Middle frontal gyrus (tissue), 1 donor: ENCODE measurements at regions not wholly inside any gene's neighbourhood (a gene's known extent, or its start where the extent isn't known, plus 50 kb on each side); places are given as distances from the start of the nearest gene placed in this dataset.
"Not testable (repeated sequence)": the region's sequence is repeated elsewhere in the genome, so short reads cannot be mapped to it uniquely, and the experiment has no call there.

ENCODE experiments used
- DNase-seq: peaks from one replicate; pipeline ENCODE4 v3.0.0-alpha.2; 2015; ENCODE audit warnings: low spot score; ENCODE audit errors: extremely low spot score

DNA sequence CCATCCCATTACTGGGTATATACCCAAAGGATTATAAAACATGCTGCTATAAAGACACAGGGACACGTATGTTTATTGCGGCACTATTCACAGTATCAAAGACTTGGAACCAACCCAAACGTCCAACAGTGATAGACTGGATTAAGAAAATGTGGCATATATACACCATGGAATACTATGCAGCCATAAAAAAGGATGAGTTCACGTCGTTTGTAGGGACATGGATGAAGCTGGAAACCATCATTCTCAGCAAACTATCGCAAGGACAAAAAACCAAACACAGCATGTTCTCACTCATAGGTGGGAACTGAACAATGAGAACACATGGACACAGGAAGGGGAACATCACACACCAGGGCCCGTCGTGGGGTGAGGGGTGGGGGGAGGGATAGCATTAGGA, 106.1 kb downstream of the CHD1L start:
- DNase-seq, result not testable (repeated sequence)

DNA sequence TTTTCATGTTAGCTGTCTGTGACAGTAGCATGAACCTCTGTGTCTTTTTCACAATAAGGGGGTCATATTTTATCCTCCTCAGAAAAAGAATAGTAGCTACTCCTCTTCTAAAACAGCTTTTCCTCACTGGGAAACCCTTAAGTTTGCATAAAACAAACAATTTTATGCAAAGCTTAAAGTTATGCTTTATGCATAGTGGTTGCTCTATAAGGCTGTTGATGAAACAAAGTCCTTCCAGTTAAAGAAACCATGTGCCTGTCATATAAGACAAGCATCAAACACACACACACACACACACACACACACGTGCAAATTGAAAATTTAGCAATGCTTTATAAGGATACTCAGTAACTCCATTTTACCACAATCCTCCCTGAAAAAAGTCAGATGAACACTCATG, 107.0 kb downstream of the CHD1L start:
- no peak for DNase-seq

DNA sequence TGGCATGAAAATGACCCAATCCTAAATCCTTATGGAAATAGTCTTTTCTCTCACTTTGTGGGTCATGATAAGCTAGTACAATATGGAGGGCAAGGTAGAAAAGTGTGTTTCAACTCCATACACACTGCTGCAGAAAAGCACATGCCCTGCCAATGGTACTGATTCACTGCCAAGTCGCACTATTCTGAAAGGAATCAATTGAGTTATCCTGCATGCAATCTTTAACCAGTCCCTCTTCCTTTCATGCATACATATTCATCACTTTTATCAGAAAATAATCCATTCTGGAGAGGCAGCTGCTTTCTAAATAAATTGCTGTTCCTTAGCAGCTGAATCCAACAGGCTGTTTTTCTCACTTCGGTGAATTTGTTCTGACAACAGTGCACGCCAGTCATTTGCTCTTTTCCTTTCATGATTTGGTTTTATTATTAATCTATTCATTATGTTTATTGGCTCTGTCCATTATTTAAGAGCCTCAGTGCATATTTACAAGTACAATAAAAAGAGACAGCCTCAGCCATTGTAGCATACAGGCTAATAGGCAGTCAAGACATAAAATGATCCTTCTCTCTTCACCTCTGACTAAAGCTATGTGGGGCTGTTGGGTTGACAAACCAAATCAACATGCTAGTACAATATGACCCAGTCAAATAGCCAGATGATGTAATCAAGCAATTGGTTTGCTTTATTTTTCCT, 108.8 kb downstream of the CHD1L start:
- DNase-seq, result no peak

DNA sequence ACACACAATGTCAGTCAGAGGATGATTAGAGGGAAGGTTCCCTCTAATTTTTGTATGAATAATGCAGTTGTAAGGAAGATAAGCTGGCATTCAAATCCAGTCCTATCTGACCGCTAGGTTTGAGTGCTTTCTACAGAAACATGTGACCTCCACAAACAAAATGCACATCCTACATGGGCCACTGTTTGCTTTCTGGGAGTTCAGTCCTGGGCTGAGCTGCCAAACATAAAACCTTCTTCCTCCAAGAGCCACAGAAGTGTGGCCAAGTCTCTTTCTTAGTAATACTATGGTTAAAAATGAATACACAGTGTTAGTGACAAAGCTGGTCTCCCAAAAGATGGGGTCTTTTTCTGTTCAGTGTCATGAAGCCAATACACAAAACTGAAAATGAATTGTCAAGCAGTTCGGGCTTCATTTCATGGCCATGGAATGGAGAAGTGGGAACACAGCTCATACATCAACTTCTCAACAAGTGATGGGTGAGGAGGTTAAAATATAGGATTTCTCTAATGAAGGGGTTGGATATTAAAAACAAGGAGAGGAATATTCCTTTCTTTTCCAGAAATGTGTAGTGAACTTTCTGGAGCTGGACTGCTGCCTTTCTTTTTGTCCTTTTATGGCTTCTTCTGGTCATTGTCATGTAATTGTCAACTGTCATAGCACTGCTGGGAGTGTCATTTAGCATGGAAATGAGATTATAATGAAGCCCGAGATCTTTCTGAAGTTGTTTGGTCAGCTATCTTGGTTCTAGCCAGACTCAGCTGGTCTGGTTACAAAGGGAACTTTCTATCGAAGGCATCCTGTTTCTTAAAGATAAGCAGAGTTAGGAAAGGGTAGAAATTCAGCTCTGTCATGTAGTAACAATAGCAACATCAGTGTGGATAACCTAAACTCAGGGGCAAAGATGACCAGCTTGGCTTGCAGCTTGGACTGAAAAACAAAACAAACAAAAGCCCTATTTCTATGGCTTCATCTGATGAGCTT, 135.1 kb downstream of the CHD1L start:
- no peak for DNase-seq

DNA sequence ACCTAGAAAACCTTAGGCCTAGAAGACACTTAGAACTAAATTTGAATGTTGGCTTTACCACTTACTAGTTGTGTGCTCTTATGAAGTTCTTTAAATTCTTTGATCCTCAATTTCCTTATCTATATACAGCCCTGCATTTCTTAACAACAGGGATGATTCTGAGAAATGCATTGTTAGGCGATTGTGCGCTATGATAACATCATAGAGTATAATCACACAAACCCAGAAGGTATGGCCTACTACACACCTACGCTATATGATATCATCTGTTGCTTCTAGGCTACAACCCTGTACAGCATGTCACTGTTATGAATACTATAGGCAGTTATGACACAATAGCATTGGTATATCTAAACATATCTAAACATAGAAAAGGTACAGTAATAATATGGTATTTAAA, 137.4 kb downstream of the CHD1L start:
- DNase-seq, result no peak

DNA sequence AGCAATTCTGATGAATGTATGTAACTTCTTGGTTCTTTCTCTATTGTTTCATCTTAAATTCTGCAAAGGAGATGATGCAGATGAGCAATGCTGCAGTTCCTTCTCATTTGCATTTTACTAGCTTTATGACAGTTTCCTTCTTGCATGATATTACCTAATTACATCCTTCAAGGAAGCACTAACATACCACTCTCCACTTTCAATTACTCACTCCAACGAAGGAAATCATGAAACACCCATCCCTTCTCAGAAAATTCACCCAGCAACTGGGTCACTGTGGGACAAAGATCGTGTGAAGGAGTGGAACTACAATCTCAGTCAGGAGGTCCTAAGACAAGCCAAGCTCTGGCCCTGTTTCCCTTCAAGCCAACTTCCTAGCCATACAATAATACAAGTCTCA, 142.3 kb downstream of the CHD1L start:
- DNase-seq, result no peak

- DNase-seq, result no peak
Observed at GRCh38 chr1:147388969-147389368, 146.5 kb downstream of the CHD1L start.

GRCh38 chr1:147389532-147390184, 147.2 kb downstream of the CHD1L start:
- peak; percentile 13 for DNase-seq

DNA sequence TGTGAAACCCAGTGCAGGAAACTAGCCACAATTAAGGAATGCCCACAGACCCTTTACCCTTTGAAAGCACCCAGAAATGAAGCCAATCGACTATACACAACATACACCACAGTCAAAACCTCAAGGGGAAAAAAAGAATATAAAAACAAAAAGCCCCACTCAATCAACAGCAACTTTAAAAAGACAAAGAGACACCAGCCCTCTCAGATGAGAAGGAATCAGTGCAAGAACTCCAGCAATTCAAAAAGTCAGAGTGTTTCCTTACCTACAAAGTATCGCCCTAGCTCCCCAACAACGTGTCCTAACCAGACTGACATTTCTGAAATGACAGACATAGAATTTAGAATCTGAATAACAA, 147.7 kb downstream of the CHD1L start:
- no peak for DNase-seq

- no peak for DNase-seq
Observed at GRCh38 chr1:147391114-147391513, 148.6 kb downstream of the CHD1L start.

GRCh38 chr1:147402326-147403045, 138.8 kb upstream of the BCL9 start:
- not testable (repeated sequence) for DNase-seq

DNA sequence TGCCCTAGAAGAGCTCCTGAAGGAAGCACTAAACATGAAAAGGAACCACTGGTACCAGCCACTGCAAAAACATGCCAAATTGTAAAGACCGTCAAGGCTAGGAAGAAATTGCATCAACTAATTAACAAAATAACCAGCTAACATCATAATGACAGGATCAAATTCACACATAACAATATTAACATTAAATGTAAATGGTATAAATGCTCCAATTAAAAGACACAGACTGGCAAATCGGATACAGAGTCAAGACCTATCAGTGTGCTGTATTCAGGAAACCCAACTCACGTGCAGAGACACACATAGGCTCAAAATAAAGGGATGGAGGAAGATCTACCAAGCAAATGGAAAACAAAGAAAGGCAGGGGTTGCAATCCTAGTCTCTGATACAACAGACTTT, 137.0 kb upstream of the BCL9 start:
- not testable (repeated sequence) for DNase-seq

DNA sequence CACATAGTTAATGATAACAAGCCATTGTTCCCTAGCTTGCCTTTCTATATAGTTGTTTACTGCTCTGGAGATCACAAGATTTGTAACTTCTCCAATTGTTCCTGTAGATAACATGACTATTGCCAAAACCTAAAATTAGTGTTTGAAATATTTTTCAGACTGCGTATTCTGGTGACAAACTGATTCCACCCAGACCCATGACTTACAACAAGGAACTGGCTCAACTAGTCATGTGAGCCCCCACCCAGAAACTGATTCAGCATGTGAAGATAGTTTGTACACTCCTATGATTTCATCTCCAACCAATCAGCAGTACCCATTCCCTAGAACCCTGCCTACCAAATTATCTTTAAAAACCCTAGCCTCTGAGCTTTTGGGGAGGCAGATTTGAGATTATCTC, 131.4 kb upstream of the BCL9 start:
- no peak for DNase-seq

DNA sequence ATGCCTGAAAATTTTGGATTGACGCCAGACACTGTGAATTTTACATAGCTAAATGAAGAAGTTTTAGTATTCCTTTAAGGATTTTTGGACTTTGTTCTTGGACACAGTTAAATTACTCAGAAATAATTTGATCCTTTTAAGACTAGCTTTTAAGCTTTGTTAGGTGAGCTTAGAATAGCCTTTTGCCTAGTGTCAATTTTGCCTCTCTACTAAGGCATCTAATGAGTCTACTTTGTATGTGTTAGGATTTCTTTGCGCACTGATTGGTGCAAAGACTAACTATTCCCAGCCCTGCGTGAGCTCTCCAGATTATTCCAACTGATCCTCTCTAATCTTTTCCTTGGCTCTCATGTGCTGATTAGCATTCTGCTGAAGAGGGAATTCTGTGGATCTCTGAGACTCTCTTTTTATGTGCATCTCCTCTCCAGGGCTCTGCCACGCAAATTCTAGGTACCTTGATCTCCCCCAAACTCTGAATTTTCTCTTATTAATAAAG, 128.1 kb upstream of the BCL9 start:
- DNase-seq, result no peak

GRCh38 chr1:147414505-147415163, 126.7 kb upstream of the BCL9 start:
- no peak for DNase-seq

DNA sequence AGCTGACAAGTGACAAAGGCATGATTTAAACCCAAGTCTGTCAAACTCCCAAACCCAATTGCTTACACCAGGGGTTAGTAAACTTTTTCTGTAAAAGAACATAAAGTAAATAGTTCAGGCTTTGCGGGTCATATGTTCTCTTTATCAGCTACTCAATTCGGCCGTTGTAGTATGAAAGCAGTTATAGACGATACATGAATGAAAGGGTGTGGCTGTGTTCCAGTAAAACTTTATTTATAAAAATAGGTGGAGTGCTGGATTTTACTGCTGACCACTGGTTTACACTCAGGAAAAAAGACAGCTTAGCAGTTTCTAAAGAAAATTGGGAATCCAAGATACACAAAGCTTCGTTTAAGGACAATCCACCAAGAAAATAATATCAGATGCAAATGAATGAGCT, 124.3 kb upstream of the BCL9 start:
- no peak for DNase-seq

- DNase-seq, result not testable (repeated sequence)
Observed at GRCh38 chr1:147423100-147423827, 118.0 kb upstream of the BCL9 start.

DNA sequence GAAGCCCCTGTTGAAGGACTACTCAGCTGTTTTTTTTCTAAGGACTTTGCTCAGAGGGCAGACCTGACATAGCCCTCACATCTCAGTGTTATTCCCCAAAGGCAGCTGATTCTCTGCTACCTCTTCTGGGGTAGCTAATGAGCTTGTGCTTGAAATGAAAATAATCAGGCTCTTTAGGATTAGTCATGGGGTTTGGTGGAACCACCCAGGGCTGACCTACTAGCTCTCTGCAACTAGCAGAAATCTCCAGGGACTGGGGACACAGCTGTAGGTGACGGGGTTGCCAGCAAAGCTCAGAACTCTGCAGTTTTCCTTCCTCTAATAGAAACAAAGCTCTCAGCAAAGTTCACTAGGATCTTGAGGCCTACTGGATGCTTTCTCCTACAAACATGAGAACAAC, 106.4 kb upstream of the BCL9 start:
- no peak for DNase-seq

GRCh38 chr1:147444381-147444780, 96.9 kb upstream of the BCL9 start:
- DNase-seq, result no peak

GRCh38 chr1:147451628-147452027, 89.7 kb upstream of the BCL9 start:
- DNase-seq, result no peak
